Activated naive CD4-positive, alpha-beta T cell treated with anti-CD3 and anti-CD28 coated beads for 36 hours (primary cell): ENCODE measurements at regions not wholly inside any gene's neighbourhood (a gene's known extent, or its start where the extent isn't known, plus 50 kb on each side); places are given as distances from the start of the nearest gene placed in this dataset.

Experiments
- CTCF ChIA-PET: fragments of 350-600 bp; sonication (Branson Sonifier 250); formaldehyde crosslinking; loops from one replicate; lab custom pipeline; 2021; ENCODE audit warnings: antibody characterized with exemption; lab: Charles Lee
- DNase-seq: peaks from one replicate; pipeline ENCODE4 v3.0.0-alpha.2; 2020
- H3K27ac Mint-ChIP-seq: one replicate; pipeline ENCODE4 v1.8.0; 2021; ENCODE audit warnings: mild to moderate bottlenecking, mixed read lengths
- H3K27me3 Mint-ChIP-seq: one replicate; pipeline ENCODE4 v1.8.0; 2021; ENCODE audit warnings: low read depth, mixed read lengths
- H3K36me3 Mint-ChIP-seq: one replicate; pipeline ENCODE4 v1.8.0; 2021; ENCODE audit warnings: low read depth, mixed read lengths
- H3K4me1 Mint-ChIP-seq: one replicate; pipeline ENCODE4 v1.8.0; 2021; ENCODE audit warnings: low read depth, mixed read lengths
- H3K4me3 Mint-ChIP-seq: one replicate; pipeline ENCODE4 v1.8.0; 2021; ENCODE audit warnings: mild to moderate bottlenecking, moderate library complexity, mixed read lengths
- H3K9me3 Mint-ChIP-seq: one replicate; pipeline ENCODE4 v1.8.0; 2021; ENCODE audit warnings: mixed read lengths
- intact Hi-C: fragments of 100-400 bp; cut with micrococcal nuclease; formaldehyde crosslinking; loops from one replicate; pipeline ENCODE4 v1.15.1; 2023

DNA sequence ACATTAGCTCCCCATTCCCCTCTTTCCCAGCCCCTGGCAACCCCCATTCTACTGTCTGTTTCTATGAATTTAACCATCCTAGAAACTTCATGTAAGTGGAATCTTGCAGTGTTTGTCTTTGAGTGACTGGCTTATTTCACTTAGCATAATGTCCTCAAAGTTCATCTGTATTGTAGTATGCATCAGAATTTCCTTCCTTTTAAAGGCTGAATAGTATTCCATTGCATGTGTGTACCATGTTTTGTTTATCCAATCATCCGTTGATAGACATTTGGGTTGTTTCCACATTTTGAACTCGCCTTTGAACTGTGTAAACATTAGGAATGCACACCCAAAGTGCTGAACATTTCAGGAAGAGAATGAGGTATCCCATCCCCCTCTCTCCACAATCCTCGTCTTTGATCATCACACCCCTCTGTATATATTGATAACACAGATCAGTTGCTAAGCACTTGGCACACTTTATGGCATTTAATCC, 56.4 kb upstream of the PLAC1 start:
- H3K27me3 Mint-ChIP-seq: no peaks in the 10 kb centered on the region
- H3K4me1 Mint-ChIP-seq: peaks cover 20% of the 10 kb centered on the region
- no peak for DNase-seq
- intact Hi-C loops: no loop called here
- no peaks in the 10 kb centered on the region for H3K9me3 Mint-ChIP-seq
- no peak overlapping the region for H3K27ac Mint-ChIP-seq
- CTCF ChIA-PET: no interaction called here
- H3K4me3 Mint-ChIP-seq: no peak overlapping the region
- H3K36me3 Mint-ChIP-seq: no peaks in the 10 kb centered on the region

DNA sequence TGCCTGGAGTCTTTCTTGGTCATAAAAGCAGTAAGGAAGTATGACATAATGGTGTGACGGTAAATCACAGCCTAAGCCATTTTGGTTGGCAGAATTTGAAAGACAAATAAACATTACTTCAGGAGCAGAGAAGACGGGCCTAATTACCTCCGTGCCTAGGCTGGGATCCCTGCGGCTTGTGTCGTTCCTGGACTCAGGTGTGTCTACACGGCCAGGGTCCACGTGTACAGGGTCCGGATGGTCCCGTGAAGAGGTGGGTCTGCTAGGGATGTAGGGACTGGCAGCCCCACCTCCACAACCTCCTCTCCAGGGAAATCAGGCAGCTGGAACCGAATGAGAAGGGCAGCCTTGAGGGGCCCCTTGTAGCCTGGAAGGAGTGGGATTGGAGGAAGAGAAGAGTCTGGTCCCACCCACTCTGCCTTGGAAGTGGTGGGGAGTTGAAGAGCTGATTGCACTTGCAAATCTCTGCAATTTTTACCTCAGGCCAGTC, 55.4 kb upstream of the PLAC1 start:
- CTCF ChIA-PET: no interaction called here
- Mint-ChIP-seq H3K36me3 (no peaks in the 10 kb centered on the region), H3K27ac (no peak overlapping the region), H3K27me3 (no peaks in the 10 kb centered on the region), H3K9me3 (no peaks in the 10 kb centered on the region), H3K4me3 (no peak overlapping the region), H3K4me1 (peaks cover 15% of the 10 kb centered on the region)
- no peak for DNase-seq
- intact Hi-C loops: no loop called here

DNA sequence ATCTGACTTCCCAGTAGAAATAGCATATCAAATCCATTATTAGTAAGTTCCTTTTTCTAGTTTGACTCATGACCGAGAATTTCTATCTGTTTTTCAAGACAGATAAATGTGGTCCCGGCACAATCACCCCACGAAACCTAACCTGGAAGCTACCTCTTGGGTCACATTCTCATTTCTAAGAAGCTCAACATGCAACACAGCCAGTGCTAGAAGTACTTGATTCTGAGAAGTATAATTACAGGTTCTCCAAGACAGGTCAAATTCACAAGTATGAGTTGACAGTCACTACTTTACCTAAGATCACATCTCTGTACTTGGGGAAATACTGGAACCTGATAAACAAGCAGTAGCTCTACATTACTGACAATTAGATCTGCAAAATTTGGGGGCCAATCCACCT, 54.0 kb upstream of the PLAC1 start:
- H3K36me3 Mint-ChIP-seq: no peaks in the 10 kb centered on the region
- no peaks in the 10 kb centered on the region for H3K9me3 Mint-ChIP-seq
- peak; percentile 4 for DNase-seq
- H3K27me3 Mint-ChIP-seq: no peaks in the 10 kb centered on the region
- CTCF ChIA-PET: no interaction called here
- no peak overlapping the region for H3K27ac Mint-ChIP-seq
- H3K4me1 Mint-ChIP-seq: peaks cover 3% of the 10 kb centered on the region
- no peak overlapping the region for H3K4me3 Mint-ChIP-seq
- intact Hi-C loops: no loop called here

DNA sequence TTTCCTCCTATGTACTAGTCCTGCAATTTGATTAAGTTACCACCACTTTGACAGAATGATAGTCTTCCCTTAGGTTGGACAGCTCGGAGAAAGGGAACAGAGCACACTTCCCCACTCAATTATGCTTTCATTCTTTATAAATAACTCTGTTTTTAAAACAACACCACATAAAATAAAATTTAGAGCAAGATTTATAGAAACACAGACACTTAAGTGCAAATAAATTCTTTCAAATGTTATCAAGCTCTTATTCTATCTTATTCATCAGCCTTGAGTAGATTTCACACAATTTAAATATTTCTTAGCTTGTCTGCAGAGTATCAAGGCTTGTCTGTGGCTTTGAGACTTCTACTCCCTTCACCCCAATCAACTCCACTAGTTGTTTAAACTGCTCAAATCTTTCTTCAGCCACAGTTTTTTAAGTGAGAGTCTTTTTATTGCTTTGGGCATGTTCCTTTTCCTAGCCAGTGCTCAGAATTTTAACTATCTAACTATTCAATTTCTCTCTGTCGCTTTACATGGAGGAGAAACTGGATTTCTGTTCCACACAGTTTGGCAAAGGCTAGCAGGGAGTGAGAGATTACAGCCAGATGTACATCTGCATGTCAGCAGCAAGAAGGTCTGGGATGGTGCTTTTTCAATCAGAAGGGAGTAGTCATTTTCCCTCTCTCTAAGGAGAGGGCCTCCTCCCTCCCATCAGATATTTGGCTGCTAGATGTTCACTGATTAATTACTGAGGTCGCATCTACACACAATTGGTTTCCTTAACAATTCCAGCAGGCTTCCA, 53.1 kb upstream of the PLAC1 start:
- Mint-ChIP-seq H3K4me1 (peaks cover 2% of the 10 kb centered on the region), H3K36me3 (no peaks in the 10 kb centered on the region), H3K27ac (no peak overlapping the region), H3K27me3 (no peaks in the 10 kb centered on the region), H3K4me3 (no peak overlapping the region), H3K9me3 (no peaks in the 10 kb centered on the region)
- intact Hi-C loops: no loop called here
- DNase-seq: no peak
- CTCF ChIA-PET: interaction anchor here (0.5 kb wide), 1 partner anchor 164 kb away, joined by 3 read pairs; no protein-coding TSS in a partner anchor
